ENCODE measurements at regions not wholly inside any gene's neighbourhood (a gene's known extent, or its start where the extent isn't known, plus 50 kb on each side); places are given as distances from the start of the nearest gene placed in this dataset.

DNA sequence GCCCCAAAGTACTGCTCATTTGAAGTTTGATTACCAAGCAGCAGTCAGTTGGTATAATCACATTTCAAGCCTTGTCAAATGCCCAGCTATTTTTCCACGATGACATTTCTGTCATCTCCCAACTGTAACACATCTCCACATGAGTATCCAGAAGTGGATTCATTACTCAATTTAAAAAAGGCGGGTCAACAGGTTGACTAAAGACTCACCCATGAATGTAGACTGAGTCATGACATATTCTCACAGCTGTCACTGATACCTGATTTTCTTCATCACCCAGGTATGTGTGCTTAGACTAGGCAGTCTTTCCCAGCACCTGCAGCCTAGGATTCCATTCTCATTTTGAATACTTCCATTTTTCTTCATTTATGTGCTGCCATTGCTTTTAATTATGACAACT, 75.1 kb upstream of the DBX2 start:
- TF ChIP-seq POLR2A (IDR thresholded peaks at IDR 0.05; ENCODE audit: low read depth, low read length) (no peak), POLR2AphosphoS5 (IDR thresholded peaks at IDR 0.05; ENCODE audit: low read depth, low read length) (no peak), TAF1 (IDR thresholded peaks at IDR 0.05; ENCODE audit: low read depth, low read length) (no peak)
